HEK293T (cell line): ENCODE measurements at regions not wholly inside any gene's neighbourhood (a gene's known extent, or its start where the extent isn't known, plus 50 kb on each side); places are given as distances from the start of the nearest gene placed in this dataset.

Source experiments
- BHLHE40 ChIP-seq: fragments of 450-650 bp; IDR thresholded peaks from 2 replicates; pipeline ENCODE4 v1.6.1; 2016; ENCODE audit warnings: mild to moderate bottlenecking, moderate library complexity, borderline replicate concordance
- FOXA1 ChIP-seq: fragments of 450-650 bp; IDR thresholded peaks from 2 replicates; pipeline ENCODE4 v1.6.1; 2016; ENCODE audit warnings: mild to moderate bottlenecking
- FOXK2 ChIP-seq: fragments of 450-650 bp; IDR thresholded peaks from 2 replicates; pipeline ENCODE4 v1.6.1; 2016; ENCODE audit warnings: mild to moderate bottlenecking
- FOXM1 ChIP-seq: fragments of 450-650 bp; IDR thresholded peaks from 2 replicates; pipeline ENCODE4 v1.6.1; 2017; ENCODE audit warnings: mild to moderate bottlenecking, borderline replicate concordance
- L3MBTL2 ChIP-seq: fragments of 450-650 bp; conservative IDR thresholded peaks from 2 replicates; pipeline ENCODE4 v1.6.1; 2016; ENCODE audit warnings: mild to moderate bottlenecking
- SP1 ChIP-seq: fragments of 450-650 bp; IDR thresholded peaks from 2 replicates; pipeline ENCODE4 v1.6.1; 2017
- TARDBP ChIP-seq: fragments of 450-650 bp; IDR thresholded peaks from 2 replicates; pipeline ENCODE4 v1.6.1; 2016
- TF ChIP-seq, protein P1 (sequence below): fragments of 450-650 bp; IDR thresholded peaks from 2 replicates; pipeline ENCODE4 v1.6.1; 2016

DNA sequence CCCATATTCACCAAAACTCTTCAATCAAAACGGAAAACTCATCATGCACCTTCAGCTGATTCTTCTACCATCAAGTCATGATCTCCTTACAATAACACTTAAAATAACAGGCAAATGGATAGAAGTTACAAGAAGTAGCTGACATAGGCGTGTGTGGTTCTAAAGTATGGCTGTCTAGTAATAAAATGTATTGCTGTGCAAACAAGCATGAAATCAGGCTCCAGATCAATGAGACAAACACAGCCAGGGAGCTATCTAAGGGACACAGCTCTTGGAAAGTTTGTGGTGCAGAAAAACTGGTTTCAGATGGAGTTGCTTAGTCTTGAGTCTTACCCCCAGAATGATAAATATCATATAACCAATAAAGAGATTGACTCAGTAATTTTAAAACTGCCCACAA lies 434.8 kb upstream of the NOX3 start:
- no peak for TF ChIP-seq TARDBP
- no peak for TF ChIP-seq SP1
- TF ChIP-seq L3MBTL2, result no peak
- no peak for TF ChIP-seq FOXA1
- no peak for TF ChIP-seq BHLHE40
- TF ChIP-seq, protein P1, sequence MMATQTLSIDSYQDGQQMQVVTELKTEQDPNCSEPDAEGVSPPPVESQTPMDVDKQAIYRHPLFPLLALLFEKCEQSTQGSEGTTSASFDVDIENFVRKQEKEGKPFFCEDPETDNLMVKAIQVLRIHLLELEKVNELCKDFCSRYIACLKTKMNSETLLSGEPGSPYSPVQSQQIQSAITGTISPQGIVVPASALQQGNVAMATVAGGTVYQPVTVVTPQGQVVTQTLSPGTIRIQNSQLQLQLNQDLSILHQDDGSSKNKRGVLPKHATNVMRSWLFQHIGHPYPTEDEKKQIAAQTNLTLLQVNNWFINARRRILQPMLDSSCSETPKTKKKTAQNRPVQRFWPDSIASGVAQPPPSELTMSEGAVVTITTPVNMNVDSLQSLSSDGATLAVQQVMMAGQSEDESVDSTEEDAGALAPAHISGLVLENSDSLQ, result no peak
- no peak for TF ChIP-seq FOXK2
- TF ChIP-seq FOXM1, result no peak
